Effector memory CD8-positive, alpha-beta T cell (primary cell): ENCODE measurements at regions not wholly inside any gene's neighbourhood (a gene's known extent, or its start where the extent isn't known, plus 50 kb on each side); places are given as distances from the start of the nearest gene placed in this dataset.
"Not testable (repeated sequence)": the region's sequence is repeated elsewhere in the genome, so short reads cannot be mapped to it uniquely, and the experiment has no call there.

Source experiments
- ATAC-seq: fragments of 150-1000 bp; cut with Tn5 transposase; replicated peaks from 2 replicates; pipeline ENCODE4 v1.10.0; 2021; ENCODE audit warnings: mild to moderate bottlenecking, moderate library complexity
- DNase-seq, 3 experiments: peaks; one replicate each; pipeline ENCODE4 v3.0.0; 2021
- H3K27ac Mint-ChIP-seq, 2 donors: one replicate each; pipeline ENCODE4 v1.8.0; 2022; ENCODE audit warnings: mild to moderate bottlenecking in 2 of 2, mixed read lengths in 2 of 2, moderate library complexity in 2 of 2
- H3K27me3 Mint-ChIP-seq, 2 donors: one replicate each; pipeline ENCODE4 v1.8.0; 2022; ENCODE audit warnings: mixed read lengths in 2 of 2
- H3K36me3 Mint-ChIP-seq: one replicate; pipeline ENCODE4 v1.8.0; 2022; ENCODE audit warnings: mild to moderate bottlenecking, moderate library complexity, mixed read lengths; ENCODE audit not compliant: insufficient read depth
- H3K4me1 Mint-ChIP-seq, 2 donors: one replicate each; pipeline ENCODE4 v1.8.0; 2022; ENCODE audit warnings: low read depth in 2 of 2, mixed read lengths in 2 of 2
- H3K4me3 Mint-ChIP-seq, 2 donors: one replicate each; pipeline ENCODE4 v1.8.0; 2022; ENCODE audit warnings: mild to moderate bottlenecking in 2 of 2, mixed read lengths in 2 of 2, moderate library complexity in 2 of 2
- H3K9me3 Mint-ChIP-seq, 2 donors: one replicate each; pipeline ENCODE4 v1.8.0; 2022; ENCODE audit warnings: mixed read lengths in 2 of 2

DNA sequence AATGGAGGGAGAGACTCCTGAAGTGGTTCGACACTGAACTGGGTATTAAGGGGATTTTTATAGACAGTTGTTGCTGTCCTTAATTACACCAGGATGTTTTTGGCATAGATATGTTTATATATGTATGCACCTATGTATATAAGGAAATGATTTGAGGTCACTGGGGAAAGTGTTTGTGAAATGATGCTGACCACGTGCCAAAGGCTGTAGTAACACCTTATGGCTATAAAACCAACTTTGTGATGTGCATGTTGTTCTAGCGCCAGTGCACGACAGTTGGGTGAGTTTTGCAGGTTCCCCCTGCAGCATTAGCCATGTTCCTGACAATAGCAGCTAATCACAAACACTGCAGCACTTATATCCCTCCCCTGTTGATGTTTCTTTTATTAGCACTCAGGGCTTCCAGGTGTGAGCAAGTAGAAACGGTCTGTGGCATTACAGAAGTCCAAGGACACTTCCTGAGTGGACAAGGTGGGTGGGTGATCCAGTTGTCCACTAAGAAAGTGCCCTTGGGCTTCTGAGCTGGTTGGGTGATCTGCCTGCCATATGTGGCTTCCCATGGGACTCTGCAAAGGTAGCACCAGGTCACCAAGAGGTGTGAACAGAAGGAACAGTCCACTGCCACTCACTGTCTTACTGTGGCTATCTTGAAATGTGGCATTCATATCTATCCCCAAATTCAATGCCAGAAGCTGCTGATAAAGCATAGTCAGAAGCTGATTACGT is 63.0 kb upstream of the RBM24 start:
- Mint-ChIP-seq H3K9me3 (no peaks in the 10 kb centered on the region), H3K27ac (no peak overlapping the region), H3K27me3 (peaks cover 13 to 23% of the 10 kb centered on the region in 2 donors), H3K36me3 (no peaks in the 10 kb centered on the region), H3K4me1 (no peaks in the 10 kb centered on the region), H3K4me3 (no peak overlapping the region)
- DNase-seq: no peak
- ATAC-seq: no peak

- H3K36me3 Mint-ChIP-seq: no peaks in the 10 kb centered on the region
Observed at GRCh38 chr6:17218749-17219093, 62.4 kb upstream of the RBM24 start.

DNA sequence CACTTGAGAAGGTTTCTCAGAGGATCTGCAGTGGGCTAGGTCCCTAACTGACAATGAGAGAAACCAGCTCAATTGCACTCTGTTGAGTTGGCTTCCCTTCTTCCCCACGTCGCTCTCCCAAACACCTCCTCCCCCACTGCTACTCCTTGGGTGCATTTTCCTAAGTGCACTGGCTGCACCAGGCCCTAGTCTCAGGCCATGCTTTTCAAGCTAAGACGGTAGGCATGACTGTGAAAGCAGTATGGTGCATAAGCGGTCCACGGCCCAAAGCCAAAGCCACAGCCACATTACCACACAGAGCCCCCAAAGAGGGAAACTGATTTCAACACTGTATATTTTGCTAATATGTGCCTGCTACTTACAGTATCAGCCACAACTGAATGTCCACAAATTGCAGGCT is 62.1 kb upstream of the RBM24 start:
- no peak overlapping the region for H3K4me3 Mint-ChIP-seq
- ATAC-seq: no peak
- H3K9me3 Mint-ChIP-seq: no peaks in the 10 kb centered on the region
- H3K27me3 Mint-ChIP-seq: peaks cover 17 to 28% of the 10 kb centered on the region in 2 donors
- no peak overlapping the region for H3K27ac Mint-ChIP-seq
- no peaks in the 10 kb centered on the region for H3K4me1 Mint-ChIP-seq
- H3K36me3 Mint-ChIP-seq: no peaks in the 10 kb centered on the region
- DNase-seq: no peak

More at GRCh38 chr6:17218749-17219093, 62.4 kb upstream of the RBM24 start:
- DNase-seq: no peak
- H3K27ac Mint-ChIP-seq: no peak overlapping the region
- H3K9me3 Mint-ChIP-seq: no peaks in the 10 kb centered on the region
- no peak for ATAC-seq
- H3K27me3 Mint-ChIP-seq: peaks cover 13 to 24% of the 10 kb centered on the region in 2 donors
- no peak overlapping the region for H3K4me3 Mint-ChIP-seq
- H3K4me1 Mint-ChIP-seq: no peaks in the 10 kb centered on the region

- no peak for ATAC-seq
- DNase-seq: no peak
- H3K4me3 Mint-ChIP-seq: no peak overlapping the region
- H3K4me1 Mint-ChIP-seq: no peaks in the 10 kb centered on the region
- no peaks in the 10 kb centered on the region for H3K36me3 Mint-ChIP-seq
- H3K27ac Mint-ChIP-seq: no peak overlapping the region
- peaks cover 17 to 32% of the 10 kb centered on the region in 2 donors for H3K27me3 Mint-ChIP-seq
- H3K9me3 Mint-ChIP-seq: no peaks in the 10 kb centered on the region
Observed at GRCh38 chr6:17220040-17220910, 60.9 kb upstream of the RBM24 start.

GRCh38 chr6:17224056-17224455 is 57.1 kb upstream of the RBM24 start:
- Mint-ChIP-seq H3K36me3 (peaks cover 3% of the 10 kb centered on the region), H3K4me1 (no peaks in the 10 kb centered on the region), H3K27ac (no peak overlapping the region), H3K9me3 (no peaks in the 10 kb centered on the region), H3K27me3 (peaks cover 6 to 26% of the 10 kb centered on the region in 2 donors), H3K4me3 (no peak overlapping the region)
- ATAC-seq (no peak), DNase-seq (no peak)

- H3K9me3 Mint-ChIP-seq, H3K4me1 Mint-ChIP-seq, H3K36me3 Mint-ChIP-seq, DNase-seq, H3K27ac Mint-ChIP-seq, ATAC-seq, H3K4me3 Mint-ChIP-seq: not testable (repeated sequence)
- peaks cover 7 to 26% of the 10 kb centered on the region in 2 donors for H3K27me3 Mint-ChIP-seq
Observed at GRCh38 chr6:17224501-17224900, 56.7 kb upstream of the RBM24 start.

- Mint-ChIP-seq H3K27ac (no peak overlapping the region), H3K27me3 (peaks cover 10 to 20% of the 10 kb centered on the region in 2 donors), H3K9me3 (no peaks in the 10 kb centered on the region), H3K4me3 (no peak overlapping the region), H3K36me3 (peaks cover 3% of the 10 kb centered on the region), H3K4me1 (no peaks in the 10 kb centered on the region)
- ATAC-seq (no peak), DNase-seq (no peak)
Observed at GRCh38 chr6:17225767-17226630, 55.2 kb upstream of the RBM24 start.

DNA sequence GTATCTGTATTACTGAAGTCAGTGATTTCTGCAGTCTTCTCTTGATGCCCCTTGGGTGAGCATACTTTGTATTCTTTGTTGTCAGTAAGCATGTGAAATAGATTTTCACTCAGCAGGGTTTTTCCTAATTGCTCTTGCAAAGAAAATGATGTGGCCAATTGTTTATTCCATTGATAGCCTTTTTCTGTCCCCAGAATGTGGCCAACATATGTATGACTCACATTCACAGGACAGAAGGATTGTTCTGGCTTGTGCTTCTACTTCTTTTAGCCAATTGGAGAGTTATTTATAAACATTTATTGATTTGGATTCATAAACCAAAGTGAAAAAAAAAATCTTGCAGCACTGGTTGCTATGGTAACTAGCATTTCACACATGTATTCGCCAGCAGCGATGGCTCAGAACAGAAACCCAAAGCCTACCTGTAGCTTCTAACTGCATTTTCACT is 54.4 kb upstream of the RBM24 start:
- H3K27ac Mint-ChIP-seq: no peak overlapping the region
- H3K27me3 Mint-ChIP-seq: peaks cover 10 to 20% of the 10 kb centered on the region in 2 donors
- ATAC-seq (no peak), DNase-seq (no peak)
- H3K4me3 Mint-ChIP-seq: no peak overlapping the region
- H3K9me3 Mint-ChIP-seq: no peaks in the 10 kb centered on the region
- peaks cover 3% of the 10 kb centered on the region for H3K36me3 Mint-ChIP-seq
- no peaks in the 10 kb centered on the region for H3K4me1 Mint-ChIP-seq

DNA sequence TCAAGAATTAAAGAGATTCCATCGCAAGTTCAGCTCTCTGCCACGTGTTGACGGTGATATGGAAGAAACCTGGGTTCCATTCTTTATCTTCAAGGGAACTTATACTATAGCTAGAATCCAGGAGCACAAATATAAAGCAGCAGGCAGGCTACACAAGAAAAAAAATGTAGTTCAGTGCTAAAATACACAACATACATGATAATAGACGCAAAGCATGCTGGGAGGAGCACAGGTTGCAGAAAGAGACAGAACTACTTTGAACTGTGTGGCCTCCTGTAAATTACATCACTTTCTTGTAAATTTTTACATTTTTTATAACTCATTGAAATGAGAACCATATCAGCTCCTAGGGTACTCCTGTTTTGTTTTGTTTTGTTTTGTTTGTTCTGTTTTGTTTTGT is 53.8 kb upstream of the RBM24 start:
- peaks cover 10 to 20% of the 10 kb centered on the region in 2 donors for H3K27me3 Mint-ChIP-seq
- H3K9me3 Mint-ChIP-seq: no peaks in the 10 kb centered on the region
- no peak overlapping the region for H3K4me3 Mint-ChIP-seq
- ATAC-seq (no peak), DNase-seq (no peak)
- H3K4me1 Mint-ChIP-seq: no peaks in the 10 kb centered on the region
- H3K27ac Mint-ChIP-seq: no peak overlapping the region
- H3K36me3 Mint-ChIP-seq: peaks cover 3% of the 10 kb centered on the region
